NCI-H774 (cell line): ENCODE measurements at regions not wholly inside any gene's neighbourhood (a gene's known extent, or its start where the extent isn't known, plus 50 kb on each side); places are given as distances from the start of the nearest gene placed in this dataset.
"Not testable (repeated sequence)": the region's sequence is repeated elsewhere in the genome, so short reads cannot be mapped to it uniquely, and the experiment has no call there.

ENCODE experiments used
- DNase-seq: peaks from one replicate; lab custom pipeline; 2025; lab: John Stamatoyannopoulos, UW

- DNase-seq: not testable (repeated sequence)
These were observed 83.2 kb upstream of the ARID5B start for GRCh38 chr10:61818251-61818650.

- DNase-seq: no peak
These were observed 82.3 kb upstream of the ARID5B start for GRCh38 chr10:61819208-61819607.

GRCh38 chr10:61821153-61821552 lies 80.3 kb upstream of the ARID5B start:
- no peak for DNase-seq

GRCh38 chr10:61821693-61822092 lies 79.8 kb upstream of the ARID5B start:
- DNase-seq: no peak

GRCh38 chr10:61822096-61822495 lies 79.4 kb upstream of the ARID5B start:
- no peak for DNase-seq

GRCh38 chr10:61822781-61823230 lies 78.7 kb upstream of the ARID5B start:
- no peak for DNase-seq

- no peak for DNase-seq
These were observed 76.5 kb upstream of the ARID5B start for GRCh38 chr10:61825001-61825400.

- DNase-seq: no peak
These were observed 75.9 kb upstream of the ARID5B start for GRCh38 chr10:61825628-61826027.

GRCh38 chr10:61828034-61828433 lies 73.5 kb upstream of the ARID5B start:
- no peak for DNase-seq

- no peak for DNase-seq
These were observed 72.7 kb upstream of the ARID5B start for GRCh38 chr10:61828788-61829187.

- DNase-seq: no peak
These were observed 71.2 kb upstream of the ARID5B start for GRCh38 chr10:61830072-61830845.

- no peak for DNase-seq
These were observed 70.6 kb upstream of the ARID5B start for GRCh38 chr10:61830846-61831273.

GRCh38 chr10:61832866-61833481 lies 68.5 kb upstream of the ARID5B start:
- DNase-seq: no peak

- DNase-seq: no peak
These were observed 67.0 kb upstream of the ARID5B start for GRCh38 chr10:61834519-61834918.

GRCh38 chr10:61835069-61835945 lies 66.2 kb upstream of the ARID5B start:
- DNase-seq: peak; percentile 22

GRCh38 chr10:61835946-61836887 lies 65.3 kb upstream of the ARID5B start:
- no peak for DNase-seq

GRCh38 chr10:61836888-61837754 lies 64.4 kb upstream of the ARID5B start:
- no peak for DNase-seq

GRCh38 chr10:61837755-61838171 lies 63.7 kb upstream of the ARID5B start:
- no peak for DNase-seq

- DNase-seq: no peak
These were observed 61.6 kb upstream of the ARID5B start for GRCh38 chr10:61839916-61840315.

GRCh38 chr10:61840403-61840802 lies 61.1 kb upstream of the ARID5B start:
- DNase-seq: no peak
